OCI-LY7 (cell line): ENCODE measurements at regions not wholly inside any gene's neighbourhood (a gene's known extent, or its start where the extent isn't known, plus 50 kb on each side); places are given as distances from the start of the nearest gene placed in this dataset.

Source experiments
- BruUV-seq: library from RNA; stranded (reverse); fragments of 400-500 nt; replicated peaks from 2 replicates; lab custom pipeline; 2021; lab: Mats Ljungman, UMichigan
- CTCF ChIA-PET: fragments of 300-600 bp; sonication (Branson Sonifier 250); formaldehyde crosslinking; loops from one replicate; lab custom pipeline; 2022; ENCODE audit warnings: antibody characterized with exemption; ENCODE audit not compliant: unreplicated experiment; lab: Charles Lee
- POLR2A ChIA-PET: fragments of 300-600 bp; sonication (Branson Sonifier 250); formaldehyde crosslinking; loops from one replicate; lab custom pipeline; 2022; ENCODE audit warnings: antibody characterized with exemption; lab: Charles Lee
- DNase-seq: peaks from one replicate; pipeline ENCODE4 v3.0.0-alpha.2; 2015; ENCODE audit warnings: low spot score
- H2AFZ ChIP-seq: fragments of 200-600 bp; sonication (generic), shearing (Covaris generic); 2 replicates; pipeline ENCODE4 v1.6.1; 2014; ENCODE audit warnings: mild to moderate bottlenecking, antibody characterized with exemption, low read length, moderate library complexity
- H3K27ac ChIP-seq: fragments of 200-600 bp; sonication (generic); 2 replicates; pipeline ENCODE4 v1.5.1; 2014; ENCODE audit warnings: mixed run types, low read depth, mild to moderate bottlenecking, moderate library complexity, low read length, inconsistent platforms; ENCODE audit not compliant: poor library complexity, severe bottlenecking
- H3K36me3 ChIP-seq: fragments of 200-600 bp; sonication (generic); 2 replicates; pipeline ENCODE4 v1.6.1; 2014; ENCODE audit warnings: mild to moderate bottlenecking, antibody characterized with exemption, low read length, moderate library complexity, mixed read lengths; ENCODE audit not compliant: insufficient read depth
- H3K4me1 ChIP-seq: fragments of 200-600 bp; sonication (generic); 2 replicates; pipeline ENCODE4 v1.5.1; 2014; ENCODE audit warnings: mild to moderate bottlenecking, low read length; ENCODE audit not compliant: insufficient read depth, poor library complexity, severe bottlenecking
- H3K4me2 ChIP-seq: fragments of 200-600 bp; sonication (generic); 2 replicates; pipeline ENCODE4 v1.6.1; 2014; ENCODE audit warnings: mild to moderate bottlenecking, low read length
- H3K4me3 ChIP-seq: fragments of 200-600 bp; sonication (generic); 2 replicates; pipeline ENCODE4 v1.5.1; 2014; ENCODE audit warnings: mild to moderate bottlenecking, low read depth, low read length; ENCODE audit not compliant: poor library complexity, severe bottlenecking
- H3K79me2 ChIP-seq: fragments of 200-600 bp; sonication (generic); 2 replicates; pipeline ENCODE4 v1.6.1; 2016; ENCODE audit warnings: low read depth, mild to moderate bottlenecking, low read length, moderate library complexity, mixed read lengths; ENCODE audit not compliant: insufficient read depth
- H3K9me2 ChIP-seq: fragments of 200-600 bp; sonication (generic); 2 replicates; pipeline ENCODE4 v1.6.1; 2016; ENCODE audit warnings: mild to moderate bottlenecking, low read length, mixed read lengths; ENCODE audit not compliant: insufficient read depth
- H3K9me3 ChIP-seq: fragments of 200-600 bp; sonication (generic); 2 replicates; pipeline ENCODE4 v1.6.1; 2014; ENCODE audit warnings: mild to moderate bottlenecking, mixed run types, low read length, mixed read lengths
- H4K20me1 ChIP-seq: fragments of 200-600 bp; sonication (generic); 2 replicates; pipeline ENCODE4 v1.6.1; 2014; ENCODE audit warnings: mild to moderate bottlenecking, antibody characterized with exemption, low read length, moderate library complexity, mixed read lengths; ENCODE audit not compliant: insufficient read depth
- CTCF ChIP-seq: fragments of 200-600 bp; sonication (generic); conservative IDR thresholded peaks from 2 replicates; pipeline ENCODE4 v1.5.1; 2014; ENCODE audit warnings: mild to moderate bottlenecking, antibody characterized with exemption, low read length, moderate library complexity, mixed read lengths
- EZH2phosphoT487 ChIP-seq: fragments of 200-600 bp; sonication (generic); IDR thresholded peaks from 2 replicates; pipeline ENCODE4 v1.6.1; 2018; ENCODE audit warnings: low read depth, borderline replicate concordance, mild to moderate bottlenecking, mixed run types, antibody characterized with exemption, low read length, moderate library complexity, mixed read lengths
- intact Hi-C: fragments of 100-400 bp; cut with micrococcal nuclease; formaldehyde crosslinking; loops from one replicate; pipeline ENCODE4 v1.10.0; 2022; ENCODE audit not compliant: unreplicated experiment

GRCh38 chr6:19492636-19493405 lies 344.3 kb upstream of the ID4 start:
- BruUV-seq = no TSS peak
- H3K9me2 ChIP-seq = no peaks in the 10 kb centered on the region
- TF ChIP-seq EZH2phosphoT487 = no peak
- no peak for TF ChIP-seq CTCF
- H3K36me3 ChIP-seq = no peaks in the 10 kb centered on the region
- POLR2A ChIA-PET = interaction anchor here (0.6 to 1.4 kb wide), 3 partner anchors 11 to 219 kb away, joined by 3 read pairs; no protein-coding TSS in a partner anchor
- no peaks in the 10 kb centered on the region for H3K79me2 ChIP-seq
- H3K4me2 ChIP-seq = peak overlapping the region; percentile 2; the same call in 1 of the 2 replicates
- H4K20me1 ChIP-seq = no peaks in the 10 kb centered on the region
- CTCF ChIA-PET = no interaction called here
- H3K4me1 ChIP-seq = peaks cover 7% of the 10 kb centered on the region
- no peak overlapping the region for H3K27ac ChIP-seq
- no peaks in the 10 kb centered on the region for H3K9me3 ChIP-seq
- peak overlapping the region; percentile 44; the same call in 1 of the 2 replicates for H2AFZ ChIP-seq
- no peak overlapping the region for H3K4me3 ChIP-seq
- no peak for DNase-seq
- intact Hi-C loops = no loop called here

- Histone ChIP-seq H2AFZ (no peak overlapping the region), H3K4me1 (no peaks in the 10 kb centered on the region), H3K27ac (no peak overlapping the region), H4K20me1 (no peaks in the 10 kb centered on the region), H3K36me3 (no peaks in the 10 kb centered on the region), H3K79me2 (no peaks in the 10 kb centered on the region), H3K4me2 (no peak overlapping the region), H3K4me3 (no peak overlapping the region), H3K9me2 (no peaks in the 10 kb centered on the region), H3K9me3 (no peaks in the 10 kb centered on the region)
- DNase-seq = no peak
- POLR2A ChIA-PET = no interaction called here
- no TSS peak for BruUV-seq
- CTCF ChIA-PET = no interaction called here
- intact Hi-C loops = no loop called here
- no peak for TF ChIP-seq EZH2phosphoT487
- TF ChIP-seq CTCF = peak; percentile 44; the same call in 1 of the 2 replicates
These were observed 335.4 kb upstream of the ID4 start for GRCh38 chr6:19501737-19502245.

GRCh38 chr6:19502301-19502700 lies 334.9 kb upstream of the ID4 start:
- no TSS peak for BruUV-seq

More at GRCh38 chr6:19502301-19502700, 334.9 kb upstream of the ID4 start:
- intact Hi-C loops = no loop called here
- Histone ChIP-seq H3K9me3 (no peaks in the 10 kb centered on the region), H4K20me1 (no peaks in the 10 kb centered on the region), H3K4me1 (no peaks in the 10 kb centered on the region), H3K27ac (no peak overlapping the region), H3K9me2 (no peaks in the 10 kb centered on the region), H3K79me2 (no peaks in the 10 kb centered on the region), H2AFZ (no peak overlapping the region), H3K4me2 (no peak overlapping the region), H3K4me3 (no peak overlapping the region), H3K36me3 (no peaks in the 10 kb centered on the region)
- POLR2A ChIA-PET = no interaction called here
- DNase-seq = no peak
- CTCF ChIA-PET = no interaction called here
- TF ChIP-seq CTCF (no peak), EZH2phosphoT487 (no peak)
